Islet precursor cell (in vitro differentiated cells): ENCODE measurements at regions not wholly inside any gene's neighbourhood (a gene's known extent, or its start where the extent isn't known, plus 50 kb on each side); places are given as distances from the start of the nearest gene placed in this dataset.
"Not testable (repeated sequence)": the region's sequence is repeated elsewhere in the genome, so short reads cannot be mapped to it uniquely, and the experiment has no call there.

ENCODE experiments used
- DNase-seq: peaks from one replicate; pipeline ENCODE4 v3.0.0-alpha.2; 2018

DNA sequence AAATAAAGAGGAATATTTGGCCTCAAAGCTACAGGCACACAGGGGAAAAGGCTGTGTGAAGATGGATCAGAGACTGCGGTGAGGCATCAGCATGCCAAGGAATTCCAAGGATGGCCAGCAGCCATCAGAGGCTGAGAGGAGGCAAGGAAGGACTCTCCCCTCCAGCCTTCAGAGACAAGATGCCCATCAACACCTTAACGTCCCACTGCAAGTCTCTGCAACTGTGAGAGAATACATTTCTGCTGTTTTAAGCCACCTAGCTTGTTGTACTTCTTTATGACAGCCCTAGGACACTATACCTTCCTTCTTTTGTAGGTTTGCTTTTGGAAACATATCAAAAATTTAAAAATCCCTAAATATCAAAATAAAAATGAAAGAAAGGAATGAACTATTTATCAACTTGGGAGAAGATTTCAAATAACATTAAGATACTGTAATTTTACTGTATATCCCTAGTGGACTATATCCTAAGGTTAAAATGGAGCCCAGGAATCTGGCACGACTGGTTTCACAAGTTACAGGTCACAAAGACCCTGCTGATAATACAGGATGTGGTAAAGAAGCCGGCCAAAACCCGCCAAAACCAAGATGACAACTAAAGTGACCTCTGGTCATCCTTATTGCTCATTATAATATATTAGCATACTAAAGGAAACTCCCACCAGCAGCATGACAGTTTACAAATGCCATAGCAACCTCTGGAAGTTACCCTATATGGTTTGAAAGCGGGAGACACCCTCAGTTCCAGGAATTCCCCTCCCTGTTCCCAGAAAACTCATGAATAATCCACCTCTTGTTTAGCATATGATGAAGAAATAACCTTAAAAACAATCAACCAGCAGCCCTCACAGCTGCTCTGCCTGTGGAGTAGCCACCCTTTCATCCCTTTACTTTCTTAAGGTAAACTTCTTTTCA, 185.2 kb downstream of the AVL9 start:
- peak; percentile 89 for DNase-seq

DNA sequence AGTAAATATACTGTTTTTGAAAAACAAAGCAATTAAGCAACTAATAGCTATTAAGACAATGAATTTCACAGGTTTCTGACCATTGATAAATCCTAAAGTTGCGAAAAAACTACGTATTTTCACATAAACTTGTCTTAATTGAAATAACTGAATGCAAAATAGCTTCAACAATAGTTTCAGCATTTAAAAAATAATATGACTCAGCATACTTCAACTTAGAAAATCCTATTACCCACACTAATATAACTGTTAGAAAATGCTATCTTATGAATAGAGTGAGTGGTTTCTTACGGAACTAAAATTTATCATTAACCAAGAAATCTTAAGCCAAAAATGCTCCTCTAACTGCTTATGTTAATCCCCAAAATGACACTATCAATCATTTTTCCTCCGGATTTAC, 183.9 kb downstream of the AVL9 start:
- no peak for DNase-seq

- DNase-seq, result no peak
These were observed 182.3 kb downstream of the AVL9 start for GRCh38 chr7:32677593-32677992.

- DNase-seq, result no peak
These were observed 181.1 kb downstream of the AVL9 start for GRCh38 chr7:32676249-32676941.

DNA sequence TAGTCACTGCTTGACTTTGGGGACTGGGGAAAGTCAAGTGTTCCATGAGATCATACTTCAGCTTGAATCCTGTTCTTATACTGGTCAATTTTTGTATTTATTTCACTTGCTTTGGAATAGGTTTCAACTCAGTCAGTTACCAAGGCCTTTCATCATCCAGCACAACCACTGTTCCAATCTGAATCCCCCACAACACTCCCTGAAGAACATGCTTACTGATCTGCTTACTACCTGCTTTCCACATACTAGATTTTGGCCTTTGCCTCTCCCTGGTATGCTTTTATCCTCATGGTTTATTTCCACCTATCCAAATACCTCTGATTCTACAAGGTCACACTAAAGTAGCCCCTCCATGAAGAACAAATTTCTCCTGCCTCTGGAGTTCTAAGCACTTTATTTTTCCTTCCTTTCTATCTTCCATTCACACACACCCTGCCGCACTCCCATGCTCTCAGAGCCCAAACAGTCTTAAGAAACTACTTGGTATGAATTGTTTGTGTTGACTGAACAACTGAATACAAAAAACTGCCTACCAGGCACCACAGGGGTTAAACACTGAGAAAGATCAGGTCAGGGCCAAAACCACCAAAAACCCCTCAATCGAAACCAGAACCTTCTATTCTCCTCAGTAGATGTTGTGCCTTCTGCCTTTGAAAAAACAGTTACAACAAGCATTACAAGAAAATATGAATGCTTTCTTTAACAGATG, 178.1 kb downstream of the AVL9 start:
- no peak for DNase-seq

- peak; percentile 91 for DNase-seq
These were observed 175.1 kb downstream of the AVL9 start for GRCh38 chr7:32670110-32671025.

GRCh38 chr7:32669173-32669870, 174.0 kb downstream of the AVL9 start:
- DNase-seq, result peak; percentile 79

GRCh38 chr7:32668387-32669097, 173.3 kb downstream of the AVL9 start:
- DNase-seq, result not testable (repeated sequence)

DNA sequence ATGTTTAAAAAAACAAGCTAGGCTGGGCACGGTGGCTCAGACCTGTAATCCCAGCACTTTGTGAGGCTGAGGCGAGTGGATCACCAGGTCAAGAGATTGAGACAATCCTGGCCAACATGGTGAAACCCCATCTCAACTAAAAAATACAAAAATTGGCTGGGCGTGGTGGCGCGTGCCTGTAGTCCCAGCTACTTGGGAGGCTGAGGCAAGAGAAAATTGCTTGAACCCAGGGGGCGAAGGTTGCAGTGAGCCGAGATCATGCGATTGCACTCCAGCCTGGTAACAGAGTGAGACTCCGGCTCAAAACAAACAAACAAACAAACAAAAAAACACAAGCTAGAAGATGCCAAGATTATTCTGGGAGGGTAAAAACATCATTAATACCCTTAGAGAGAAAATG, 172.3 kb downstream of the AVL9 start:
- DNase-seq, result not testable (repeated sequence)

GRCh38 chr7:32663805-32664211, 168.5 kb downstream of the AVL9 start:
- DNase-seq, result not testable (repeated sequence)

DNA sequence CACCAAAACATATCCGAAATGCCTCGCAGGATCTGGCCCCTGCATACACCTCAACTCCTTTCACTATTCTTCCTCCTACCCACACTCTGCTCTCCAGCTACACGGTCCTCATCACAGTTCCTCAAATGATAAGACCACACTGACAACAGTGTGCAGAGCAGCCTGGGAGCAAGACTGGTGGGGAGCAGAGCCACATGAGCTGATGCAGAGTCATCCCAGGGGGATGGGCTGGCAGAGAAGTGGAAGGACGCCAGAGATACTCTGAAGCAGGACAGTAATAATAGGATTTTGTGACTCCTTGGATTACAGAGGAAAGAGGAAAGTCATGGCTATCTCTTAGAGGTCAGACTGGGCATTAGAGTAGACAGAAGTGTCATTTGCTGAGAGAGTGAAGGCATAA, 167.2 kb downstream of the AVL9 start:
- not testable (repeated sequence) for DNase-seq

DNA sequence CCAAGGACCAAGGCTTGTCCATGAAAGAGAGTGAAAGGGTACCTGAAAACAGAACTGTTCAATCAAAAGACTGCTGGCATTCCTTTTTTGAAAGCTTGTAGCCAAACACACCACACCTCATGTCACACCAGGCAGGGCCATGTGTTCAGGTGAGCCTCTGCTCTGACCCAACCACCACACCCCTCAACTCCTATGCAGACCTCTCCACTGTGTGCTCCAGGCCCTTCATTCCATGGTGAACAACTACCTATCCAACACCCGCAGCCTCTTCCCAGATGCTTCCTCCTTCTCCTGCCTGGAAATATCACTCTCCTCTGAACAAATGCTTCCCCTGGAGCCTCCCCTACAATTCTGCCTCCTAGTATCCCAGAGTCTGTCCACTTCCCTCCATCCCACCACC, 166.6 kb downstream of the AVL9 start:
- no peak for DNase-seq

GRCh38 chr7:32661501-32661900, 166.2 kb downstream of the AVL9 start:
- DNase-seq, result no peak

DNA sequence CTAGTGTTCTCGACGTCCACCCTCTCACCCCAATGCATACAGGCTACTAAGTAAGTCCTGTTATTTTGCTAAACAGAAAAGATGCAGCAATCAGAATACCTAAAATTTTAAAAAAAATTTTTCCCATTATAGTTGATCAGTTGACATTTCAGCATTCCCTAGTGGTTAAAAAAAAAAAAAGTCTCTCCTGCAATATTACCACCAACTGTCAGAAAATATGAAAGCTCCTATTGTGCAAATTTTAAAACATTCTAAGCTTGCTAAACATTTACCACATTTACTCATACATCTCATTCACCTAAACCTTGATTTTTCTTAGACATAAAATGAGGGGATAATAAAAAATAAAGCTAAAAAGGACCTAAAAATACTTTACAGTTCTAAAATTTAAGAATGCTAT, 165.6 kb downstream of the AVL9 start:
- no peak for DNase-seq

GRCh38 chr7:32659853-32660252, 164.6 kb downstream of the AVL9 start:
- DNase-seq, result no peak

DNA sequence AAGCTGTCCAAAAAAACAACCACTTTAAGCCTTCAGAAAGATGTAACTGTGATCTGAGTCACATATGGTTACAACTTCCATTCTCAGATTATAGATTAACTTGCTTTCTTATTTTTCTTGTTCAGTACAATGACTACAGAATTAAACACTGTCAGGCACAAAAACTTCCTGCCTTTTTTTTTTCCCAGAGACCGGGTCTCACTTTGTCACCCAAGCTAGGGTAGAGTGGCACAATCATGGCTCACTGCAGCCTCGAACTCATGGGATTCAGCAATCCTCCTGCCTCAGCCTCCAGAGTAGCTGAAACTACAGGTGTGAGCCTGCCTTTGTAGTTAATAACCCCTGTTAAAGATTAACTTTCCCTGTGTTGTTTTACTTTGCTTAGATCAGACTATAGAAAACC, 163.2 kb downstream of the AVL9 start:
- no peak for DNase-seq

- DNase-seq, result no peak
These were observed 162.7 kb downstream of the AVL9 start for GRCh38 chr7:32658034-32658433.

GRCh38 chr7:32654549-32654948, 159.3 kb downstream of the AVL9 start:
- not testable (repeated sequence) for DNase-seq

GRCh38 chr7:32650356-32650755, 155.1 kb downstream of the AVL9 start:
- not testable (repeated sequence) for DNase-seq

GRCh38 chr7:32648408-32649156, 153.3 kb downstream of the AVL9 start:
- no peak for DNase-seq
